ENCODE measurements at regions not wholly inside any gene's neighbourhood (a gene's known extent, or its start where the extent isn't known, plus 50 kb on each side); places are given as distances from the start of the nearest gene placed in this dataset.

- TF ChIP-seq, protein P1, sequence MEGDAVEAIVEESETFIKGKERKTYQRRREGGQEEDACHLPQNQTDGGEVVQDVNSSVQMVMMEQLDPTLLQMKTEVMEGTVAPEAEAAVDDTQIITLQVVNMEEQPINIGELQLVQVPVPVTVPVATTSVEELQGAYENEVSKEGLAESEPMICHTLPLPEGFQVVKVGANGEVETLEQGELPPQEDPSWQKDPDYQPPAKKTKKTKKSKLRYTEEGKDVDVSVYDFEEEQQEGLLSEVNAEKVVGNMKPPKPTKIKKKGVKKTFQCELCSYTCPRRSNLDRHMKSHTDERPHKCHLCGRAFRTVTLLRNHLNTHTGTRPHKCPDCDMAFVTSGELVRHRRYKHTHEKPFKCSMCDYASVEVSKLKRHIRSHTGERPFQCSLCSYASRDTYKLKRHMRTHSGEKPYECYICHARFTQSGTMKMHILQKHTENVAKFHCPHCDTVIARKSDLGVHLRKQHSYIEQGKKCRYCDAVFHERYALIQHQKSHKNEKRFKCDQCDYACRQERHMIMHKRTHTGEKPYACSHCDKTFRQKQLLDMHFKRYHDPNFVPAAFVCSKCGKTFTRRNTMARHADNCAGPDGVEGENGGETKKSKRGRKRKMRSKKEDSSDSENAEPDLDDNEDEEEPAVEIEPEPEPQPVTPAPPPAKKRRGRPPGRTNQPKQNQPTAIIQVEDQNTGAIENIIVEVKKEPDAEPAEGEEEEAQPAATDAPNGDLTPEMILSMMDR (IDR thresholded peaks at IDR 0.05; ENCODE audit: control insufficient read depth, extremely low read depth, insufficient read depth): no peak
Observed at GRCh38 chr17:68748381-68748780, 147.2 kb upstream of the FAM20A start.

GRCh38 chr17:68740555-68741447 lies 139.6 kb upstream of the FAM20A start:
- TF ChIP-seq, protein P1 (IDR thresholded peaks at IDR 0.05; ENCODE audit: control insufficient read depth, extremely low read depth, insufficient read depth): no peak
- no peak for DNase-seq (ENCODE audit: low read depth)
- H3K4me3 ChIP-seq (ENCODE audit: low read depth, low read length): no peak overlapping the region

More at GRCh38 chr17:68748381-68748780, 147.2 kb upstream of the FAM20A start:
- DNase-seq (ENCODE audit: low read depth): no peak
- H3K4me3 ChIP-seq (ENCODE audit: low read depth, low read length): no peak overlapping the region

GRCh38 chr17:68737761-68738443 lies 136.7 kb upstream of the FAM20A start:
- TF ChIP-seq, protein P1 (IDR thresholded peaks at IDR 0.05; ENCODE audit: control insufficient read depth, extremely low read depth, insufficient read depth): no peak
- no peak for DNase-seq (ENCODE audit: low read depth)
- no peak overlapping the region for H3K4me3 ChIP-seq (ENCODE audit: low read depth, low read length)

DNA sequence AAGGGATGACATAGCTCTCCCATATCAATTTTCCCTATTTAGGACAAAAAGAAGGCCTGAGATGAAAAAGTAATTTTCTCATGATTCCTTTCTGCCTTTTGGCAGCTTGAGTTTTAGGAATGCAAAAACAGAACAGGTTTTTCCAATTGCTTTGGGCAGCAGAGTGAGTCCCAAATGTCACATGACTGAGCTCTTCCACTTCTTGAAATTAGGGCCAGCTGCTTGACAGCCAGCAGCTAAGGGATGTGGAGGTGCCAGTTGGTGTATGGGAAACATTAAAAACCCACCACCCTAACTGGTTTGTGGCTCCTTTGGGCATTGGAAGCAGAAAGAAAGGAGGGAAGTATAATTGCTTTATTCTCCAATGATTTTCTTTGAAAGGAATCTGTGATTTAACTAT lies 133.8 kb upstream of the FAM20A start:
- no peak overlapping the region for H3K4me3 ChIP-seq (ENCODE audit: low read depth, low read length)
- TF ChIP-seq, protein P1 (IDR thresholded peaks at IDR 0.05; ENCODE audit: control insufficient read depth, extremely low read depth, insufficient read depth): no peak
- no peak for DNase-seq (ENCODE audit: low read depth)

- no peak for DNase-seq (ENCODE audit: low read depth)
- TF ChIP-seq, protein P1 (IDR thresholded peaks at IDR 0.05; ENCODE audit: control insufficient read depth, extremely low read depth, insufficient read depth): no peak
- no peak overlapping the region for H3K4me3 ChIP-seq (ENCODE audit: low read depth, low read length)
Observed at GRCh38 chr17:68734187-68734900, 133.2 kb upstream of the FAM20A start.

DNA sequence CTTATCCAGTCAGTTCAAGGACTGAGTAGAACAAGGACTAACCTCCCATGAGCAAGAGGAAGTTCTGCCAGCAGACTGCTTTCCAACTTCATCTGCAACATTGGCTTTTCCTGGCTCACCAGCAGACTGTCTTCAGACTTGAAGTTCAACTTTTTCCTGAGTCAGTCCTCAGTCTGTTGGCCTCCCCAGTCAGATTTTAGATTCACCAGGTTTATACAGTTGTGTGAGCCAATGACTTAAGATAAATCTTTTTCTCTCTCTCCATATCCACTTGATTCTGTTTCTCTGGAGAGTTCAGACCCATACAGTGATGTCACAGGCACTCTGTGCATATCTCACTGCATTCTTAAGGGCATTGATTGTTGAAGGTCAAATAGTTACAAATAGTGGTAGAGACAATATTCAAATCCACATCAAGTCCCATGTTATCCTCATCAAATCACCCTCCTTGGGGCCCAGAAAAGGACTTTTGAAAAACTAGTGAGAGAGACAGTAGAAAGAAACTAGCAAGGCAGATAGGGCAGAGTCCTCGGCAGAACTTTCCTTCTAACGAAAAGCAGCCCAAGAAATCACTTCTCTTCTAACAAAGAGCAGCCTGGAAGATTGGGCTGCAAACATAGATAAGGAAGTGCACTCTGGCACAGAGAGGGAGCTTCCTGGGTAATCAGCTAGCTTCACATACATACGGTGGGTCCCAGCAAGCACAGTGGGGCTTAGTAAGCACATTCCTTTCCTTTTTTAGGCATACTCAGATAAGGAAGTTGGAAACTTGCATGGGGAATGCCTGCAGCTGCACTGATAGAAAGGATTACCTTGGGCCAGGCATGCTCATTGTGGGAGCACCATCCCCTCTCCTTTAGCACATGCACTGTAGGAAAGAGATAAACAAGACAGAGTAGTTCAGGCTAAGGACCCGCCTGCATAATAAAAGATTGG lies 132.3 kb upstream of the FAM20A start:
- no peak for DNase-seq (ENCODE audit: low read depth)
- TF ChIP-seq, protein P1 (IDR thresholded peaks at IDR 0.05; ENCODE audit: control insufficient read depth, extremely low read depth, insufficient read depth): no peak
- H3K4me3 ChIP-seq (ENCODE audit: low read depth, low read length): no peak overlapping the region
